A549 (cell line): ENCODE measurements at regions not wholly inside any gene's neighbourhood (a gene's known extent, or its start where the extent isn't known, plus 50 kb on each side); places are given as distances from the start of the nearest gene placed in this dataset.

Experiments used
- ATAC-seq, 2 experiments: fragments of 200-7000 bp in 1 of 2; fragments of >200 bp in 1 of 2; cut with Nextera tagmentation in 1 of 2; cut with Tn5 transposase in 1 of 2; 3 replicates each; pipeline versions ENCODE4 v1.8.0 to v1.9.1; 2018 to 2020; ENCODE audit warnings: mild to moderate bottlenecking in 1 of 2, moderate library complexity in 1 of 2
- CTCF ChIA-PET: fragments of 300-600 bp; sonication (Branson Sonifier 250); formaldehyde crosslinking; extraction: SDS; loops from one replicate; lab custom pipeline; 2021; ENCODE audit warnings: antibody characterized with exemption, inconsistent platforms; lab: Yijun Ruan, JAX
- POLR2A ChIA-PET: fragments of 350-600 bp; formaldehyde crosslinking; extraction: SDS; loops from one replicate; lab custom pipeline; 2021; ENCODE audit warnings: antibody characterized with exemption, inconsistent platforms; lab: Yijun Ruan, JAX
- DNase-seq, 2 experiments: peaks; one replicate each; pipeline versions ENCODE4 v3.0.0 to v3.0.0-alpha.2; 2011 to 2016; ENCODE audit warnings: low read depth in 1 of 2, low spot score in 1 of 2
- FAIRE-seq: peaks from 2 replicates; lab custom pipeline; 2011; peaks lifted over from hg19 to GRCh38; lab: Jason Lieb, UNC
- H3K27ac ChIP-seq, 2 experiments: fragments of >200 bp; sonication (Bioruptor Twin); formaldehyde crosslinking; 3 replicates each; pipeline ENCODE4 v1.5.1; 2016 to 2017
- H3K4me1 ChIP-seq: fragments of >200 bp; sonication (Bioruptor Twin); formaldehyde crosslinking; 3 replicates; pipeline ENCODE4 v1.6.1; 2016
- H3K4me2 ChIP-seq: fragments of >200 bp; sonication (Bioruptor Twin); formaldehyde crosslinking; 3 replicates; pipeline ENCODE4 v1.6.1; 2016
- H3K4me3 ChIP-seq: fragments of >200 bp; sonication (Bioruptor Twin); formaldehyde crosslinking; 3 replicates; pipeline ENCODE4 v1.5.1; 2016
- H3K9me3 ChIP-seq: fragments of >200 bp; sonication (Bioruptor Twin); formaldehyde crosslinking; 3 replicates; pipeline ENCODE4 v1.6.1; 2016
- ATOH8 ChIP-seq: fragments of 250-450 bp; sonication (Bioruptor Pico); IDR thresholded peaks from 2 replicates; pipeline ENCODE4 v1.5.0; 2020; ENCODE audit warnings: low read depth, mild to moderate bottlenecking, moderate library complexity
- EHF ChIP-seq: fragments of 250-450 bp; sonication (Bioruptor Pico); IDR thresholded peaks from 2 replicates; pipeline ENCODE4 v1.5.0; 2020; ENCODE audit warnings: mild to moderate bottlenecking
- EHMT2 ChIP-seq: fragments of 200-600 bp; sonication (generic); IDR thresholded peaks from 2 replicates; pipeline ENCODE4 v1.6.1; 2016; ENCODE audit warnings: antibody characterized with exemption, low read depth, mild to moderate bottlenecking, moderate library complexity
- ELK1 ChIP-seq: fragments of 150-350 bp; IDR thresholded peaks from 2 replicates; pipeline ENCODE4 v1.6.1; 2014; ENCODE audit warnings: low read depth, mild to moderate bottlenecking, low read length
- ESRRA ChIP-seq: fragments of 150-350 bp; IDR thresholded peaks from 2 replicates; pipeline ENCODE4 v1.6.1; 2014; ENCODE audit warnings: mild to moderate bottlenecking, low read length, borderline replicate concordance
- FOSB ChIP-seq: fragments of 250-450 bp; sonication (Bioruptor Pico); IDR thresholded peaks from 2 replicates; pipeline ENCODE4 v1.5.0; 2020; ENCODE audit warnings: mild to moderate bottlenecking, moderate library complexity
- GATA3 ChIP-seq: IDR thresholded peaks from 2 replicates; pipeline ENCODE4 v1.6.1; 2012; ENCODE audit warnings: borderline replicate concordance
- HOXA7 ChIP-seq: fragments of 250-450 bp; sonication (Bioruptor Pico); IDR thresholded peaks from 2 replicates; pipeline ENCODE4 v1.5.0; 2020; ENCODE audit warnings: mild to moderate bottlenecking, moderate library complexity
- HOXB13 ChIP-seq: fragments of 250-450 bp; sonication (Bioruptor Pico); IDR thresholded peaks from 2 replicates; pipeline ENCODE4 v1.5.0; 2020; ENCODE audit warnings: low read depth, mild to moderate bottlenecking, moderate library complexity
- JUN ChIP-seq, 2 experiments: fragments of >200 bp; sonication (Bioruptor Twin); formaldehyde crosslinking; IDR thresholded peaks; 2 replicates in 1 of 2; 3 replicates in 1 of 2; pipeline ENCODE4 v1.6.1; 2016 to 2017
- KDM1A ChIP-seq: fragments of 200-600 bp; sonication (generic); IDR thresholded peaks from 2 replicates; pipeline ENCODE4 v1.6.1; 2016; ENCODE audit warnings: low read depth, mild to moderate bottlenecking
- MAX ChIP-seq: IDR thresholded peaks from 2 replicates; pipeline ENCODE4 v1.6.1; 2012
- POLR2A ChIP-seq: IDR thresholded peaks from 2 replicates; pipeline ENCODE4 v1.6.1; 2012; ENCODE audit warnings: mild to moderate bottlenecking, low read length
- POLR2AphosphoS2 ChIP-seq: conservative IDR thresholded peaks from 2 replicates; pipeline ENCODE4 v1.6.1; 2012; ENCODE audit warnings: low read length, improper control_type of control experiment, inconsistent platforms
- RFX5 ChIP-seq: fragments of 450-650 bp; IDR thresholded peaks from 2 replicates; pipeline ENCODE4 v1.7.1; 2014; ENCODE audit warnings: antibody characterized with exemption, mild to moderate bottlenecking, moderate library complexity
- TP53 ChIP-seq: fragments of 250-450 bp; sonication (Bioruptor Pico); IDR thresholded peaks from 2 replicates; pipeline ENCODE4 v1.5.0; 2021; ENCODE audit warnings: mild to moderate bottlenecking, moderate library complexity
- USF2 ChIP-seq: fragments of 450-650 bp; IDR thresholded peaks from 2 replicates; pipeline ENCODE4 v1.6.1; 2014; ENCODE audit warnings: antibody characterized with exemption
- ZC3H11A ChIP-seq: fragments of 450-650 bp; IDR thresholded peaks from 2 replicates; pipeline ENCODE4 v1.6.1; 2014; ENCODE audit warnings: antibody characterized with exemption, mild to moderate bottlenecking
- ZNF302 ChIP-seq: fragments of 250-450 bp; sonication (Bioruptor Pico); IDR thresholded peaks from 2 replicates; pipeline ENCODE4 v1.9.0; 2021; ENCODE audit warnings: inconsistent platforms, mild to moderate bottlenecking, moderate library complexity
- ZSCAN20 ChIP-seq: fragments of 250-450 bp; sonication (Bioruptor Pico); IDR thresholded peaks from 2 replicates; pipeline ENCODE4 v1.8.0; 2022; ENCODE audit warnings: mild to moderate bottlenecking, moderate library complexity
- WGBS: methylation state at CpG from one replicate; pipeline ENCODE4 v1.1.6; 2017; ENCODE audit errors: missing lambda C conversion rate; 5-methylcytosine and 5-hydroxymethylcytosine counted together
- TF ChIP-seq, protein P1 (sequence below): IDR thresholded peaks from 2 replicates; pipeline ENCODE4 v1.6.1; 2012; ENCODE audit warnings: low read depth, borderline replicate concordance
- TF ChIP-seq, protein P2 (sequence below): fragments of 250-450 bp; sonication (Bioruptor Pico); IDR thresholded peaks from 2 replicates; pipeline ENCODE4 v1.5.0; 2021; ENCODE audit warnings: mild to moderate bottlenecking, moderate library complexity, borderline replicate concordance

- ChIA-PET POLR2A (no interaction called here), CTCF (no interaction called here)
- FAIRE-seq (no peak), DNase-seq (no peak), ATAC-seq (no peak)
- Histone ChIP-seq H3K4me1 (no peaks in the 10 kb centered on the region), H3K9me3 (no peaks in the 10 kb centered on the region), H3K4me3 (no peak overlapping the region), H3K4me2 (no peak overlapping the region), H3K27ac (no peak overlapping the region)
- no peak for TF ChIP-seq MAX
- TF ChIP-seq USF2, result no peak
- no peak for TF ChIP-seq GATA3
- TF ChIP-seq POLR2AphosphoS2, result no peak
- no peak for TF ChIP-seq KDM1A
- TF ChIP-seq HOXB13 (CRISPR knock-in tag), result no peak
- no peak for TF ChIP-seq FOSB (CRISPR knock-in tag)
- TF ChIP-seq POLR2A, result no peak
- TF ChIP-seq RFX5, result no peak
- WGBS, result 0% methylated on average over 2 of the region's 2 CpGs
These were observed 198.4 kb upstream of the MEF2C start for GRCh38 chr5:89081360-89081759.

- DNase-seq (no peak), FAIRE-seq (no peak), ATAC-seq (no peak)
- Histone ChIP-seq H3K4me2 (no peak overlapping the region), H3K4me3 (no peak overlapping the region), H3K27ac (no peak overlapping the region), H3K9me3 (no peaks in the 10 kb centered on the region), H3K4me1 (no peaks in the 10 kb centered on the region)
- ChIA-PET POLR2A (no interaction called here), CTCF (no interaction called here)
- TF ChIP-seq ZSCAN20 (CRISPR knock-in tag) (no peak), TP53 (no peak), ELK1 (no peak), ZC3H11A (no peak), JUN (IDR thresholded peaks at IDR 0.05) (no peak), EHF (CRISPR knock-in tag) (no peak), ESRRA (no peak), ZNF302 (CRISPR knock-in tag) (no peak), FOSB (CRISPR knock-in tag) (no peak)
- TF ChIP-seq, protein P1, sequence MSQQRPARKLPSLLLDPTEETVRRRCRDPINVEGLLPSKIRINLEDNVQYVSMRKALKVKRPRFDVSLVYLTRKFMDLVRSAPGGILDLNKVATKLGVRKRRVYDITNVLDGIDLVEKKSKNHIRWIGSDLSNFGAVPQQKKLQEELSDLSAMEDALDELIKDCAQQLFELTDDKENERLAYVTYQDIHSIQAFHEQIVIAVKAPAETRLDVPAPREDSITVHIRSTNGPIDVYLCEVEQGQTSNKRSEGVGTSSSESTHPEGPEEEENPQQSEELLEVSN, result no peak
- WGBS, result 8% methylated on average over 5 of the region's 5 CpGs
These were observed 197.6 kb upstream of the MEF2C start for GRCh38 chr5:89080467-89081116.

GRCh38 chr5:89072842-89073672, 190.1 kb upstream of the MEF2C start:
- CTCF ChIA-PET, result no interaction called here
- ATAC-seq, result no peak

More at GRCh38 chr5:89072842-89073672, 190.1 kb upstream of the MEF2C start:
- TF ChIP-seq, protein P2, sequence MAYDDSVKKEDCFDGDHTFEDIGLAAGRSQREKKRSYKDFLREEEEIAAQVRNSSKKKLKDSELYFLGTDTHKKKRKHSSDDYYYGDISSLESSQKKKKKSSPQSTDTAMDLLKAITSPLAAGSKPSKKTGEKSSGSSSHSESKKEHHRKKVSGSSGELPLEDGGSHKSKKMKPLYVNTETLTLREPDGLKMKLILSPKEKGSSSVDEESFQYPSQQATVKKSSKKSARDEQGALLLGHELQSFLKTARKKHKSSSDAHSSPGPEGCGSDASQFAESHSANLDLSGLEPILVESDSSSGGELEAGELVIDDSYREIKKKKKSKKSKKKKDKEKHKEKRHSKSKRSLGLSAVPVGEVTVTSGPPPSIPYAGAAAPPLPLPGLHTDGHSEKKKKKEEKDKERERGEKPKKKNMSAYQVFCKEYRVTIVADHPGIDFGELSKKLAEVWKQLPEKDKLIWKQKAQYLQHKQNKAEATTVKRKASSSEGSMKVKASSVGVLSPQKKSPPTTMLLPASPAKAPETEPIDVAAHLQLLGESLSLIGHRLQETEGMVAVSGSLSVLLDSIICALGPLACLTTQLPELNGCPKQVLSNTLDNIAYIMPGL, result no peak
- TF ChIP-seq HOXA7 (CRISPR knock-in tag) (no peak), USF2 (no peak), HOXB13 (CRISPR knock-in tag) (no peak), EHMT2 (no peak), ATOH8 (no peak)
- H3K4me3 ChIP-seq, result no peak overlapping the region
- no peak for DNase-seq
- POLR2A ChIA-PET, result no interaction called here
- H3K4me2 ChIP-seq, result no peak overlapping the region
- FAIRE-seq, result no peak
- no peaks in the 10 kb centered on the region for H3K4me1 ChIP-seq
- no peak overlapping the region for H3K27ac ChIP-seq
- H3K9me3 ChIP-seq, result no peaks in the 10 kb centered on the region
- 25% methylated on average over 11 of the region's 11 CpGs for WGBS
